CD4-positive, alpha-beta T cell (primary cell): ENCODE measurements at regions not wholly inside any gene's neighbourhood (a gene's known extent, or its start where the extent isn't known, plus 50 kb on each side); places are given as distances from the start of the nearest gene placed in this dataset.

Source experiments
- ATAC-seq: fragments of 200-7000 bp; cut with Tn5 transposase; one replicate; pipeline ENCODE4 v1.10.0; 2022; ENCODE audit warnings: mild to moderate bottlenecking; ENCODE audit not compliant: poor library complexity
- CTCF ChIA-PET: fragments of 350-600 bp; sonication (Branson Sonifier 250); formaldehyde crosslinking; loops from one replicate; lab custom pipeline; 2021; ENCODE audit warnings: antibody characterized with exemption, inconsistent platforms; lab: Charles Lee
- POLR2A ChIA-PET: fragments of 350-600 bp; sonication (Branson Sonifier 250); formaldehyde crosslinking; loops from one replicate; lab custom pipeline; 2021; ENCODE audit warnings: antibody characterized with exemption, inconsistent platforms; lab: Charles Lee
- DNase-seq, 14 experiments: peaks; one replicate each; pipeline ENCODE4 v3.0.0-alpha.2; 2013 to 2020; ENCODE audit warnings: mixed read lengths in 2 of 14
- H3K27ac ChIP-seq, 2 donors: one replicate each; pipeline versions ENCODE4 v1.5.1 to v1.7.0; 2013; ENCODE audit warnings: low read length in 2 of 2, low read depth in 1 of 2, mild to moderate bottlenecking in 1 of 2
- H3K27me3 ChIP-seq, 2 experiments: 1 replicate in 1 of 2; 2 replicates in 1 of 2; pipeline versions ENCODE4 v1.6.1 to v1.7.0; 2013; ENCODE audit warnings: low read length in 2 of 2, control low read depth in 1 of 2, mild to moderate bottlenecking in 1 of 2, moderate library complexity in 1 of 2; ENCODE audit not compliant: insufficient read depth in 2 of 2, control insufficient read depth in 1 of 2
- H3K36me3 ChIP-seq: one replicate; pipeline ENCODE4 v1.6.1; 2013; ENCODE audit warnings: low read length, control low read depth; ENCODE audit not compliant: insufficient read depth
- H3K4me1 ChIP-seq: one replicate; pipeline ENCODE4 v1.6.1; 2013; ENCODE audit warnings: low read length, control low read depth; ENCODE audit not compliant: insufficient read depth
- H3K4me3 ChIP-seq: one replicate; pipeline ENCODE4 v1.5.1; 2013; ENCODE audit warnings: mild to moderate bottlenecking, low read length, moderate library complexity
- H3K9me3 ChIP-seq, 2 experiments: 1 replicate in 1 of 2; 2 replicates in 1 of 2; pipeline versions ENCODE4 v1.6.1 to v1.7.0; 2013; ENCODE audit warnings: low read length in 2 of 2, mild to moderate bottlenecking in 2 of 2, control low read depth in 1 of 2, moderate library complexity in 1 of 2; ENCODE audit not compliant: control insufficient read depth in 1 of 2, insufficient read depth in 1 of 2
- H3K27ac Mint-ChIP-seq: one replicate; pipeline ENCODE4 v1.8.0; 2020; ENCODE audit warnings: mixed read lengths
- H3K27me3 Mint-ChIP-seq: one replicate; pipeline ENCODE4 v1.8.0; 2021; ENCODE audit warnings: mixed read lengths
- H3K36me3 Mint-ChIP-seq: one replicate; pipeline ENCODE4 v1.8.0; 2021; ENCODE audit warnings: low read depth, mixed read lengths
- H3K4me1 Mint-ChIP-seq: one replicate; pipeline ENCODE4 v1.8.0; 2021; ENCODE audit warnings: low read depth, mixed read lengths
- H3K4me3 Mint-ChIP-seq: one replicate; pipeline ENCODE4 v1.8.0; 2020; ENCODE audit warnings: mild to moderate bottlenecking, mixed read lengths
- H3K9me3 Mint-ChIP-seq: one replicate; pipeline ENCODE4 v1.8.0; 2020; ENCODE audit warnings: mixed read lengths
- intact Hi-C, 2 experiments: fragments of 100-400 bp; cut with DNase I in 1 of 2; cut with micrococcal nuclease in 1 of 2; formaldehyde crosslinking; loops; one replicate each; pipeline versions ENCODE4 v1.15.1 to v1.9.0; 2023 to 2025; cut with DNase I, micrococcal nuclease
- TF ChIP-seq, protein P1 (sequence below): fragments of 200-600 bp; IDR thresholded peaks from one replicate; pipeline ENCODE4 v1.8.0; 2022; ENCODE audit warnings: antibody characterized with exemption, mild to moderate bottlenecking

DNA sequence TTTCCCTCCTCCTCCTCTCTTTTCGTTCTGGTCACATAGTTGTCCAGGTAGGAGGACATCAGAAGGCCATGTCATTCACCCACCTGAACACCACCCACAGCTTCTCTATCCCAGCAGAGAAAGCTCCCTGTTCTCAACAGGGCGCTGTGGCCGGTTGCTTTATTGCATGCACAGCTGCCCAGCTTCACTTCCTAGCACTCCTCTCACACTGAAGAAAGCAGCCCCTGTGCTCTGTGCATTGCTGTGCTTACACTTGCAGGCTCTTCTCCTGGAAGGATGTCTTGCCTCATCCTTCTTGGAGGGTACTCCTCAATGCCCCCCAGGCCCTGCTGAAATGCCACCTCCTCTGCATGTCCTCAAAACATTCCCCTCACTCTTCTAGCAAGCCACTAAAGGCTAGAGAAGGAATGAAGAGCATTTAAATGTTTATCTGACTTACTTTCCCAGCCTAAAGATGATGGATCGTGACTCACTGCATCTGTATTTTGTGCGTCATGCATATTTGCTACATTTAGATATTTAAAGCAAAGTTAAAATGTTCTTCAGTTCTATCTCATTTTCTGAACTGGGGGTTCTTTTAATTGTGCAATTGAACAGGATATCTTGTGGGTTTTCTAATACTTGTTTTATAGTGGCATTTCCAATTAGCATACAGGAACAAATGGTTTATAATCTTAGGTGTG is 186.4 kb upstream of the PUDP start:
- Histone ChIP-seq H3K9me3 (no peaks in the 10 kb centered on the region), H3K36me3 (no peaks in the 10 kb centered on the region), H3K27ac (no peak overlapping the region), H3K27me3 (no peaks in the 10 kb centered on the region), H3K4me1 (no peaks in the 10 kb centered on the region), H3K4me3 (no peak overlapping the region)
- ATAC-seq (no peak), DNase-seq (no peak)
- Mint-ChIP-seq H3K27me3 (no peaks in the 10 kb centered on the region), H3K4me1 (no peaks in the 10 kb centered on the region), H3K27ac (no peak overlapping the region), H3K9me3 (no peaks in the 10 kb centered on the region), H3K4me3 (no peak overlapping the region), H3K36me3 (peaks cover 12% of the 10 kb centered on the region)
- intact Hi-C loops, result no loop called here
- ChIA-PET CTCF (no interaction called here), POLR2A (no interaction called here)
- TF ChIP-seq, protein P1, sequence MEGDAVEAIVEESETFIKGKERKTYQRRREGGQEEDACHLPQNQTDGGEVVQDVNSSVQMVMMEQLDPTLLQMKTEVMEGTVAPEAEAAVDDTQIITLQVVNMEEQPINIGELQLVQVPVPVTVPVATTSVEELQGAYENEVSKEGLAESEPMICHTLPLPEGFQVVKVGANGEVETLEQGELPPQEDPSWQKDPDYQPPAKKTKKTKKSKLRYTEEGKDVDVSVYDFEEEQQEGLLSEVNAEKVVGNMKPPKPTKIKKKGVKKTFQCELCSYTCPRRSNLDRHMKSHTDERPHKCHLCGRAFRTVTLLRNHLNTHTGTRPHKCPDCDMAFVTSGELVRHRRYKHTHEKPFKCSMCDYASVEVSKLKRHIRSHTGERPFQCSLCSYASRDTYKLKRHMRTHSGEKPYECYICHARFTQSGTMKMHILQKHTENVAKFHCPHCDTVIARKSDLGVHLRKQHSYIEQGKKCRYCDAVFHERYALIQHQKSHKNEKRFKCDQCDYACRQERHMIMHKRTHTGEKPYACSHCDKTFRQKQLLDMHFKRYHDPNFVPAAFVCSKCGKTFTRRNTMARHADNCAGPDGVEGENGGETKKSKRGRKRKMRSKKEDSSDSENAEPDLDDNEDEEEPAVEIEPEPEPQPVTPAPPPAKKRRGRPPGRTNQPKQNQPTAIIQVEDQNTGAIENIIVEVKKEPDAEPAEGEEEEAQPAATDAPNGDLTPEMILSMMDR, result no peak

DNA sequence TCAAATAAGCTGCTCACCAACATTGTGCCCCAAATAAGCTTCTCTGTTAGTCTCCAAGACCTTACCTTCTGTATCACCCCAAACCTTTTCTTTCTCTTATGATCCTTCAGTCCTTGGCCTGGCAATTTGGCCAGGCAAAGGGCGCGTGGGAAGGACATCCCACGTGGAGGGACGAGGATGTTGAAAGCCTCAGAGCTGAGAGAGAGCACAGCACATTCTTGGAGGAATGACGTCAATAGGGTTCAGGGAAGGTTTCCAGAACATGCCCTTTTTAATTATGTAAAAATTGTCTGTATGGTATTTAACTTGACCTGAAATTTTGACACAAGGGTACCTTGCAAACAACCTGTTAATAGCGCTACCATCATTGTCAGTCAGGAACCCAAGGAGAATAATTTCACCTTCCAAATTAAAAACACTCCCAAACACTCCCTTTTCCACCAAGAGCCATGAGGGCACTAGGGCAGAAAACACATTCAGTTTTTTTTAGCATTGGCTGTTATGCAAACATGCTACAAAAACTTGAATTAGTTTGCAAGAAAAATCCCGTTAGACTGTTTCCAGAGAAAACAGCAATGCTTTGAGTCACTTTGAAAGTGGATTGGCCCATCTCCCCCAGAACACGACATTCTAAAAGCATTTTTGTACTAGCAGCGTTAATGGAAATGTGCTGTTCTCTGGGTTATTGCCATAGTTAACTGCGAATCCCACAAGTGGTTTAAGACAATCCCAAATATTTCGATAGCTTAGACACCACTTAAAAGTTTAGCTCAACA is 183.2 kb upstream of the PUDP start:
- Mint-ChIP-seq H3K27ac (no peak overlapping the region), H3K4me1 (no peaks in the 10 kb centered on the region), H3K4me3 (no peak overlapping the region), H3K36me3 (peaks cover 8% of the 10 kb centered on the region), H3K27me3 (no peaks in the 10 kb centered on the region), H3K9me3 (no peaks in the 10 kb centered on the region)
- Histone ChIP-seq H3K27ac (no peak overlapping the region), H3K9me3 (no peaks in the 10 kb centered on the region), H3K4me3 (no peak overlapping the region), H3K4me1 (no peaks in the 10 kb centered on the region), H3K27me3 (no peaks in the 10 kb centered on the region), H3K36me3 (no peaks in the 10 kb centered on the region)
- DNase-seq (no peak), ATAC-seq (no peak)
- CTCF ChIA-PET, result no interaction called here
- intact Hi-C loops, result no loop called here
- POLR2A ChIA-PET, result no interaction called here
- TF ChIP-seq, protein P1, result no peak

DNA sequence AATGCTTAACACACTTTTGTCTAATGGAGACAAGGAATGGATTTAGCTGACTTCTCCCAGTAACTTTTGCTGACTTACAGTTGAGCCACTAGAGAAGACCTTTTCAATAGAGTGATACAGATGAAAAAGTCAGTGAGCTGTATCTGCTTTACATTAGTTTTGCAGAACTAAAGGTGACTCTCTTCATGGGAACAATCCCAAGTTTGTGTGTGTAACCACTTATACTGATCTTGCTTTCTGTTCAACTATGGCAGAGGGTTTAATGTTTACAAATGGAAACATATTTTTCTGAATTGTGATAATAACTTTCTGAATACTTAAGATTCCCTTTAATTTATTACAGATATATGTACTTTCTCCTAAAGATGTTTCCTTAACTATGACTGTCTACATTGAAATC is 182.6 kb upstream of the PUDP start:
- Histone ChIP-seq H3K4me1 (no peaks in the 10 kb centered on the region), H3K36me3 (no peaks in the 10 kb centered on the region), H3K4me3 (no peak overlapping the region), H3K27me3 (no peaks in the 10 kb centered on the region), H3K9me3 (no peaks in the 10 kb centered on the region), H3K27ac (no peak overlapping the region)
- intact Hi-C loops, result no loop called here
- H3K4me1 Mint-ChIP-seq, result no peaks in the 10 kb centered on the region
- no peaks in the 10 kb centered on the region for H3K9me3 Mint-ChIP-seq
- ATAC-seq (no peak), DNase-seq (no peak)
- H3K4me3 Mint-ChIP-seq, result no peak overlapping the region
- peaks cover 7% of the 10 kb centered on the region for H3K36me3 Mint-ChIP-seq
- POLR2A ChIA-PET, result no interaction called here
- H3K27ac Mint-ChIP-seq, result no peak overlapping the region
- TF ChIP-seq, protein P1, result no peak
- CTCF ChIA-PET, result no interaction called here
- no peaks in the 10 kb centered on the region for H3K27me3 Mint-ChIP-seq
